Mucosa of descending colon (tissue), 3 donors: ENCODE measurements at regions not wholly inside any gene's neighbourhood (a gene's known extent, or its start where the extent isn't known, plus 50 kb on each side); places are given as distances from the start of the nearest gene placed in this dataset.
A peak's percentile ranks its signal among the peaks of the same experiment; 100 is the strongest.

Source experiments
- ATAC-seq: fragments of 200-7000 bp; cut with Tn5 transposase; one replicate; pipeline ENCODE4 v1.9.1; 2020; ENCODE audit warnings: mild to moderate bottlenecking, moderate library complexity
- DNase-seq, 3 donors: peaks; one replicate each; pipeline ENCODE4 v3.0.0-alpha.2; 2020
- H3K36me3 ChIP-seq: fragments of 200-600 bp; one replicate; pipeline ENCODE4 v1.8.0; 2021; ENCODE audit warnings: low read depth, mild to moderate bottlenecking
- H3K4me1 ChIP-seq: fragments of 200-600 bp; one replicate; pipeline ENCODE4 v1.8.0; 2021; ENCODE audit warnings: low read depth, mild to moderate bottlenecking
- H3K4me3 ChIP-seq: fragments of 200-600 bp; one replicate; pipeline ENCODE4 v1.8.0; 2021; ENCODE audit warnings: mild to moderate bottlenecking
- H3K9me3 ChIP-seq: fragments of 200-600 bp; one replicate; pipeline ENCODE4 v1.8.0; 2021; ENCODE audit warnings: mild to moderate bottlenecking
- CTCF ChIP-seq: fragments of 200-600 bp; IDR thresholded peaks from one replicate; pipeline ENCODE4 v1.8.0; 2022; ENCODE audit warnings: antibody characterized with exemption, mild to moderate bottlenecking
- intact Hi-C, 2 donors: fragments of 100-400 bp; cut with DNase I in 1 of 2; cut with micrococcal nuclease in 1 of 2; formaldehyde crosslinking; loops; one replicate each; pipeline versions ENCODE4 v1.11.0 to v1.11.1; 2022; cut with DNase I, micrococcal nuclease
- donor health status: DM: no; HTN: no; CAD: no; lungs with moderate emphysema.
- donor health status: DM: no; HTN: no; CAD: no.
- donor health status: DM: no; HTN: yes; CAD: no.

GRCh38 chr11:95293116-95293515, 62.1 kb upstream of the SESN3 start:
- Histone ChIP-seq H3K36me3 (no peaks in the 10 kb centered on the region), H3K9me3 (no peaks in the 10 kb centered on the region), H3K4me1 (peaks cover 14% of the 10 kb centered on the region), H3K4me3 (no peak overlapping the region)
- ATAC-seq (no peak), DNase-seq (no peak)
- intact Hi-C loops = no loop called here
- TF ChIP-seq CTCF = no peak

GRCh38 chr11:95291946-95292345, 60.9 kb upstream of the SESN3 start:
- H3K4me1 ChIP-seq = peaks cover 14% of the 10 kb centered on the region
- intact Hi-C loops = no loop called here
- DNase-seq (peak; percentile 47 to 73 (median 48)), ATAC-seq (peak; percentile 80)
- H3K9me3 ChIP-seq = no peaks in the 10 kb centered on the region
- no peak for TF ChIP-seq CTCF
- H3K4me3 ChIP-seq = no peak overlapping the region
- H3K36me3 ChIP-seq = no peaks in the 10 kb centered on the region

GRCh38 chr11:95289378-95290101, 58.5 kb upstream of the SESN3 start:
- intact Hi-C loops = no loop called here
- TF ChIP-seq CTCF = no peak

GRCh38 chr11:95284057-95285052, 53.4 kb upstream of the SESN3 start:
- H3K9me3 ChIP-seq = no peaks in the 10 kb centered on the region
- no peaks in the 10 kb centered on the region for H3K36me3 ChIP-seq
- no peak for TF ChIP-seq CTCF
- DNase-seq (no peak), ATAC-seq (no peak)
- intact Hi-C loops = no loop called here
- no peak overlapping the region for H3K4me3 ChIP-seq
- H3K4me1 ChIP-seq = no peaks in the 10 kb centered on the region

More at GRCh38 chr11:95289378-95290101, 58.5 kb upstream of the SESN3 start:
- no peaks in the 10 kb centered on the region for H3K9me3 ChIP-seq
- no peaks in the 10 kb centered on the region for H3K36me3 ChIP-seq
- H3K4me3 ChIP-seq = no peak overlapping the region
- peaks cover 1% of the 10 kb centered on the region for H3K4me1 ChIP-seq
- DNase-seq (no peak), ATAC-seq (no peak)

- DNase-seq = no peak
- no peak overlapping the region for H3K4me3 ChIP-seq
- intact Hi-C loops = no loop called here
- no peaks in the 10 kb centered on the region for H3K36me3 ChIP-seq
- no peak for ATAC-seq
- H3K9me3 ChIP-seq = no peaks in the 10 kb centered on the region
- TF ChIP-seq CTCF = no peak
- no peaks in the 10 kb centered on the region for H3K4me1 ChIP-seq
These were observed 52.6 kb upstream of the SESN3 start for GRCh38 chr11:95283650-95284049.
